ENCODE measurements at regions not wholly inside any gene's neighbourhood (a gene's known extent, or its start where the extent isn't known, plus 50 kb on each side); places are given as distances from the start of the nearest gene placed in this dataset.
A peak's percentile ranks its signal among the peaks of the same experiment; 100 is the strongest.

GRCh38 chr5:56517011-56517416, 283.9 kb upstream of the ANKRD55 start:
- peak in 3 of 56 donors; percentile 8 to 30 (median 15) for DNase-seq

- DNase-seq = no peak
These were observed 283.3 kb upstream of the ANKRD55 start for GRCh38 chr5:56516441-56516840.

GRCh38 chr5:56516035-56516434, 282.9 kb upstream of the ANKRD55 start:
- no peak for DNase-seq

- no peak for DNase-seq
These were observed 281.9 kb upstream of the ANKRD55 start for GRCh38 chr5:56515011-56515410.

- no peak for DNase-seq
These were observed 281.1 kb upstream of the ANKRD55 start for GRCh38 chr5:56514245-56514644.

- DNase-seq = no peak
These were observed 280.0 kb upstream of the ANKRD55 start for GRCh38 chr5:56513141-56513540.

GRCh38 chr5:56512313-56512996, 279.3 kb upstream of the ANKRD55 start:
- DNase-seq = peak in 1 of 56 donors; percentile 11

- DNase-seq = no peak
These were observed 278.3 kb upstream of the ANKRD55 start for GRCh38 chr5:56511326-56511841.

- no peak for DNase-seq
These were observed 275.1 kb upstream of the ANKRD55 start for GRCh38 chr5:56508249-56508648.

GRCh38 chr5:56507351-56507930, 274.3 kb upstream of the ANKRD55 start:
- no peak for DNase-seq

- no peak for DNase-seq
These were observed 273.3 kb upstream of the ANKRD55 start for GRCh38 chr5:56506211-56506965.

GRCh38 chr5:56503929-56504328, 270.8 kb upstream of the ANKRD55 start:
- DNase-seq = no peak

- DNase-seq = no peak
These were observed 268.8 kb upstream of the ANKRD55 start for GRCh38 chr5:56501781-56502557.

GRCh38 chr5:56499901-56500300, 266.8 kb upstream of the ANKRD55 start:
- DNase-seq = no peak

GRCh38 chr5:56499491-56499890, 266.4 kb upstream of the ANKRD55 start:
- no peak for DNase-seq

- no peak for DNase-seq
These were observed 265.7 kb upstream of the ANKRD55 start for GRCh38 chr5:56498759-56499395.

- no peak for DNase-seq
These were observed 263.5 kb upstream of the ANKRD55 start for GRCh38 chr5:56496581-56497063.

- no peak for DNase-seq
These were observed 261.2 kb upstream of the ANKRD55 start for GRCh38 chr5:56494300-56494731.

GRCh38 chr5:56493766-56494165, 260.6 kb upstream of the ANKRD55 start:
- DNase-seq = no peak

- no peak for DNase-seq
These were observed 260.2 kb upstream of the ANKRD55 start for GRCh38 chr5:56493308-56493707.

GRCh38 chr5:56492812-56493211, 259.7 kb upstream of the ANKRD55 start:
- no peak for DNase-seq
